ENCODE measurements at regions not wholly inside any gene's neighbourhood (a gene's known extent, or its start where the extent isn't known, plus 50 kb on each side); places are given as distances from the start of the nearest gene placed in this dataset.
"Not testable (repeated sequence)": the region's sequence is repeated elsewhere in the genome, so short reads cannot be mapped to it uniquely, and the experiment has no call there.

GRCh38 chr2:869894-870293 lies 80.8 kb upstream of the SNTG2 start:
- peaks cover 3% of the 10 kb centered on the region for H3K27me3 ChIP-seq (ENCODE audit: control insufficient read depth, insufficient read depth, low read length)
- no peaks in the 10 kb centered on the region for H3K36me3 ChIP-seq (ENCODE audit: control insufficient read depth, insufficient read depth, low read length)
- 100% methylated on average over 1 of the region's 1 CpG for WGBS (ENCODE audit: insufficient coverage)
- no peak overlapping the region for H3K4me3 ChIP-seq (ENCODE audit: low read depth, low read length)
- H3K9me3 ChIP-seq (ENCODE audit: control insufficient read depth, insufficient read depth, low read length), result no peaks in the 10 kb centered on the region
- H3K27ac ChIP-seq (ENCODE audit: low read depth, low read length), result no peak overlapping the region
- DNase-seq (ENCODE audit: low read depth in 4 of 6, low spot score in 6 of 6), result no peak
- peaks cover 14% of the 10 kb centered on the region for H3K4me1 ChIP-seq (ENCODE audit: control insufficient read depth, insufficient read depth, low read length)

GRCh38 chr2:869357-869871 lies 81.2 kb upstream of the SNTG2 start:
- no peak overlapping the region for H3K4me3 ChIP-seq (ENCODE audit: low read depth, low read length)
- H3K4me1 ChIP-seq (ENCODE audit: control insufficient read depth, insufficient read depth, low read length), result peaks cover 14% of the 10 kb centered on the region
- 66% methylated on average over 11 of the region's 16 CpGs for WGBS (ENCODE audit: insufficient coverage)
- no peak for DNase-seq (ENCODE audit: low read depth in 4 of 6, low spot score in 6 of 6)
- no peaks in the 10 kb centered on the region for H3K36me3 ChIP-seq (ENCODE audit: control insufficient read depth, insufficient read depth, low read length)
- H3K27me3 ChIP-seq (ENCODE audit: control insufficient read depth, insufficient read depth, low read length), result peaks cover 3% of the 10 kb centered on the region
- no peaks in the 10 kb centered on the region for H3K9me3 ChIP-seq (ENCODE audit: control insufficient read depth, insufficient read depth, low read length)
- H3K27ac ChIP-seq (ENCODE audit: low read depth, low read length), result no peak overlapping the region

DNA sequence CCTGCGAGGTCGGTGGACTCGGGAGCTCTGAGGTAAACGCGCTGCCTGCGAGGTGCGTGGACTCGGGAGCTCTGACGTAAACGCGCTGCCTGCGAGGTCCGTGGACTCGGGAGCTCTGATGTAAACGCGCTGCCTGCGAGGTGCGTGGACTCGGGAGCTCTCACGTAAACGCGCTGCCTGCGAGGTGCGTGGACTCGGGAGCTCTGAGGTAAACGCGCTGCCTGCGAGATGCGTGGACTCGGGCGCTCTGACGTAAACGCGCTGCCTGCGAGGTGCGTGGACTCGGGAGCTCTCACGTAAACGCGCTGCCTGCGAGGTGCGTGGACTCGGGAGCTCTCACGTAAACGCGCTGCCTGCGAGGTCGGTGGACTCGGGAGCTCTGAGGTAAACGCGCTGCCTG lies 81.8 kb upstream of the SNTG2 start:
- H3K4me3 ChIP-seq (ENCODE audit: low read depth, low read length); H3K27ac ChIP-seq (ENCODE audit: low read depth, low read length); H3K9me3 ChIP-seq (ENCODE audit: control insufficient read depth, insufficient read depth, low read length); H3K27me3 ChIP-seq (ENCODE audit: control insufficient read depth, insufficient read depth, low read length); DNase-seq (ENCODE audit: low read depth in 4 of 6, low spot score in 6 of 6); H3K36me3 ChIP-seq (ENCODE audit: control insufficient read depth, insufficient read depth, low read length): not testable (repeated sequence)
- H3K4me1 ChIP-seq (ENCODE audit: control insufficient read depth, insufficient read depth, low read length), result peaks cover 12% of the 10 kb centered on the region
- 96% methylated on average over 31 of the region's 51 CpGs for WGBS (ENCODE audit: insufficient coverage)

GRCh38 chr2:867296-867695 lies 83.4 kb upstream of the SNTG2 start:
- DNase-seq (ENCODE audit: low read depth in 4 of 6, low spot score in 6 of 6), result peak in 1 of 6 donors; percentile 31
- Histone ChIP-seq H3K27me3 (ENCODE audit: control insufficient read depth, insufficient read depth, low read length) (peaks cover 3% of the 10 kb centered on the region), H3K4me1 (ENCODE audit: control insufficient read depth, insufficient read depth, low read length) (peaks cover 11% of the 10 kb centered on the region), H3K9me3 (ENCODE audit: control insufficient read depth, insufficient read depth, low read length) (no peaks in the 10 kb centered on the region), H3K4me3 (ENCODE audit: low read depth, low read length) (no peak overlapping the region), H3K36me3 (ENCODE audit: control insufficient read depth, insufficient read depth, low read length) (no peaks in the 10 kb centered on the region), H3K27ac (ENCODE audit: low read depth, low read length) (no peak overlapping the region)
- 69% methylated on average over 9 of the region's 9 CpGs for WGBS (ENCODE audit: insufficient coverage)

- DNase-seq (ENCODE audit: low read depth in 4 of 6, low spot score in 6 of 6), result peak in 1 of 6 donors; percentile 23
- Histone ChIP-seq H3K4me3 (ENCODE audit: low read depth, low read length) (no peak overlapping the region), H3K36me3 (ENCODE audit: control insufficient read depth, insufficient read depth, low read length) (no peaks in the 10 kb centered on the region), H3K9me3 (ENCODE audit: control insufficient read depth, insufficient read depth, low read length) (no peaks in the 10 kb centered on the region), H3K4me1 (ENCODE audit: control insufficient read depth, insufficient read depth, low read length) (peaks cover 15% of the 10 kb centered on the region), H3K27ac (ENCODE audit: low read depth, low read length) (no peak overlapping the region), H3K27me3 (ENCODE audit: control insufficient read depth, insufficient read depth, low read length) (peaks cover 3% of the 10 kb centered on the region)
- 66% methylated on average over 4 of the region's 6 CpGs for WGBS (ENCODE audit: insufficient coverage)
Observed at GRCh38 chr2:866887-867286, 83.8 kb upstream of the SNTG2 start.

GRCh38 chr2:866009-866680 lies 84.5 kb upstream of the SNTG2 start:
- Histone ChIP-seq H3K4me3 (ENCODE audit: low read depth, low read length) (no peak overlapping the region), H3K36me3 (ENCODE audit: control insufficient read depth, insufficient read depth, low read length) (no peaks in the 10 kb centered on the region), H3K27me3 (ENCODE audit: control insufficient read depth, insufficient read depth, low read length) (peaks cover 3% of the 10 kb centered on the region), H3K9me3 (ENCODE audit: control insufficient read depth, insufficient read depth, low read length) (no peaks in the 10 kb centered on the region), H3K4me1 (ENCODE audit: control insufficient read depth, insufficient read depth, low read length) (peaks cover 21% of the 10 kb centered on the region), H3K27ac (ENCODE audit: low read depth, low read length) (no peak overlapping the region)
- no peak for DNase-seq (ENCODE audit: low read depth in 4 of 6, low spot score in 6 of 6)
- 75% methylated on average over 5 of the region's 15 CpGs for WGBS (ENCODE audit: insufficient coverage)

DNA sequence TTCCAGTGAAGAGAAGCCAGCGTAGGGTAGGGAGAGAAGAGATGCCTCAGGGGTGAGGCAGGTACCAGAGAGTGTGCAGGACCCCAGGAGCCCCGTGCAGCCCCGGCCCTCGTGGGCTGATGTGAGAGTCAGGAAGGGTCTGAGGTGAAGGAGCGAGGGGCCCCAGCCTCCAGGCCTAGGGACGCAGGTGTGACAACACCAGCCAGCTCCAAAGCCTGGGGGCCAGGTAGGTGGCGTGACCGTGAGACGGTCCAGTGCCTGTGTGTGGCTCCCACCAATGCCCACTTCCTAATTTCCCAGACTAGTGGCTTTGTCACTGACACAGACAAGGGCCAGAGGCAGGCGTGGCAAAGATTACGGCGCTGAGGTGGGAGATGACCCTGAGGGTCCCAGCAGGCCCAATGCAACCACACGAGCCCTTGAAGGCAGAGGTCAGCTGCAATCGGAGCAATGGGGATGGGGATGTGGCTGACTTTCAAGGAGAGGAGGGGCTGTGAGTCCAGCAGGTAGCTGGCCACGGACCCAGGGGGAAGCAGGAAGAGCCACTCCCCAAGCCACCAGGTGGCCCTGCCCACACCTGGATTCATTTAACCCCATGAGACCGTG lies 86.0 kb upstream of the SNTG2 start:
- 92% methylated on average over 15 of the region's 16 CpGs for WGBS (ENCODE audit: insufficient coverage)
- DNase-seq (ENCODE audit: low read depth in 4 of 6, low spot score in 6 of 6), result no peak
- Histone ChIP-seq H3K4me1 (ENCODE audit: control insufficient read depth, insufficient read depth, low read length) (peaks cover 21% of the 10 kb centered on the region), H3K4me3 (ENCODE audit: low read depth, low read length) (no peak overlapping the region), H3K36me3 (ENCODE audit: control insufficient read depth, insufficient read depth, low read length) (no peaks in the 10 kb centered on the region), H3K9me3 (ENCODE audit: control insufficient read depth, insufficient read depth, low read length) (no peaks in the 10 kb centered on the region), H3K27me3 (ENCODE audit: control insufficient read depth, insufficient read depth, low read length) (peaks cover 3% of the 10 kb centered on the region), H3K27ac (ENCODE audit: low read depth, low read length) (no peak overlapping the region)

GRCh38 chr2:863732-864450 lies 86.8 kb upstream of the SNTG2 start:
- WGBS (ENCODE audit: insufficient coverage), result 59% methylated on average over 10 of the region's 13 CpGs

GRCh38 chr2:862731-863466 lies 87.8 kb upstream of the SNTG2 start:
- H3K4me1 ChIP-seq (ENCODE audit: control insufficient read depth, insufficient read depth, low read length), result peaks cover 24% of the 10 kb centered on the region
- no peak for DNase-seq (ENCODE audit: low read depth in 4 of 6, low spot score in 6 of 6)
- no peaks in the 10 kb centered on the region for H3K27me3 ChIP-seq (ENCODE audit: control insufficient read depth, insufficient read depth, low read length)
- no peaks in the 10 kb centered on the region for H3K36me3 ChIP-seq (ENCODE audit: control insufficient read depth, insufficient read depth, low read length)
- no peak overlapping the region for H3K27ac ChIP-seq (ENCODE audit: low read depth, low read length)
- whole genome bisulfite sequencing (ENCODE audit: insufficient coverage), result 84% methylated on average over 6 of the region's 9 CpGs
- no peaks in the 10 kb centered on the region for H3K9me3 ChIP-seq (ENCODE audit: control insufficient read depth, insufficient read depth, low read length)
- H3K4me3 ChIP-seq (ENCODE audit: low read depth, low read length), result no peak overlapping the region

More at GRCh38 chr2:863732-864450, 86.8 kb upstream of the SNTG2 start:
- H3K27me3 ChIP-seq (ENCODE audit: control insufficient read depth, insufficient read depth, low read length), result no peaks in the 10 kb centered on the region
- no peak overlapping the region for H3K4me3 ChIP-seq (ENCODE audit: low read depth, low read length)
- no peaks in the 10 kb centered on the region for H3K36me3 ChIP-seq (ENCODE audit: control insufficient read depth, insufficient read depth, low read length)
- H3K4me1 ChIP-seq (ENCODE audit: control insufficient read depth, insufficient read depth, low read length), result peaks cover 21% of the 10 kb centered on the region
- H3K27ac ChIP-seq (ENCODE audit: low read depth, low read length), result no peak overlapping the region
- DNase-seq (ENCODE audit: low read depth in 4 of 6, low spot score in 6 of 6), result no peak
- no peaks in the 10 kb centered on the region for H3K9me3 ChIP-seq (ENCODE audit: control insufficient read depth, insufficient read depth, low read length)

All from spinal cord (tissue), 9 donors.